Gastroesophageal sphincter (tissue), 4 donors: ENCODE measurements at regions not wholly inside any gene's neighbourhood (a gene's known extent, or its start where the extent isn't known, plus 50 kb on each side); places are given as distances from the start of the nearest gene placed in this dataset.

Experiments
- ATAC-seq: fragments of 150-250 bp; one replicate; pipeline ENCODE4 v1.9.1; 2016; ENCODE audit warnings: mild to moderate bottlenecking, moderate library complexity
- H3K27ac ChIP-seq, 4 donors: fragments of 200-600 bp; sonication (generic) in 3 of 4; 1 replicate in 3 of 4; 2 replicates in 1 of 4; pipeline ENCODE4 v1.5.1; 2016 to 2019
- H3K27me3 ChIP-seq: fragments of 200-600 bp; sonication (generic); one replicate; pipeline ENCODE4 v1.5.1; 2019
- H3K36me3 ChIP-seq, 2 donors: fragments of 200-600 bp; sonication (generic); one replicate each; pipeline ENCODE4 v1.5.1; 2019; ENCODE audit warnings: control low read depth in 1 of 2
- H3K4me1 ChIP-seq, 3 donors: fragments of 200-600 bp; sonication (generic); 1 replicate in 2 of 3; 2 replicates in 1 of 3; pipeline ENCODE4 v1.5.1; 2016 to 2019; ENCODE audit warnings: control low read depth in 2 of 3
- H3K4me3 ChIP-seq, 2 donors: fragments of 200-600 bp; sonication (generic); one replicate each; pipeline ENCODE4 v1.5.1; 2019; ENCODE audit warnings: mild to moderate bottlenecking in 1 of 2, moderate library complexity in 1 of 2
- H3K9me3 ChIP-seq, 3 donors: fragments of 200-600 bp; sonication (generic); one replicate each; pipeline ENCODE4 v1.5.1; 2017 to 2019; ENCODE audit warnings: control low read depth in 2 of 3
- EP300 ChIP-seq: sonication (generic); formaldehyde crosslinking; IDR thresholded peaks from one replicate; pipeline ENCODE4 v1.6.1; 2017; ENCODE audit warnings: antibody characterized with exemption, mild to moderate bottlenecking
- POLR2A ChIP-seq, 2 donors: fragments of 450-650 bp; IDR thresholded peaks; one replicate each; pipeline ENCODE4 v1.6.1; 2017; ENCODE audit warnings: antibody characterized with exemption in 2 of 2, mild to moderate bottlenecking in 2 of 2, moderate library complexity in 1 of 2
- POLR2AphosphoS5 ChIP-seq: sonication (generic); formaldehyde crosslinking; IDR thresholded peaks from one replicate; pipeline ENCODE4 v1.6.1; 2017; ENCODE audit warnings: antibody characterized with exemption
- WGBS, 2 donors: methylation state at CpG; one replicate each; pipeline ENCODE4 v1.1.5; 2018; ENCODE audit warnings: low coverage in 1 of 2; 5-methylcytosine and 5-hydroxymethylcytosine counted together
- TF ChIP-seq, protein P1 (sequence below), 4 experiments: fragments of 200-600 bp in 2 of 4; fragments of 450-650 bp in 2 of 4; sonication (generic) in 1 of 4; IDR thresholded peaks; one replicate each; pipeline ENCODE4 v1.5.1; 2017 to 2019; ENCODE audit warnings: antibody characterized with exemption in 4 of 4, mild to moderate bottlenecking in 2 of 4, moderate library complexity in 2 of 4

DNA sequence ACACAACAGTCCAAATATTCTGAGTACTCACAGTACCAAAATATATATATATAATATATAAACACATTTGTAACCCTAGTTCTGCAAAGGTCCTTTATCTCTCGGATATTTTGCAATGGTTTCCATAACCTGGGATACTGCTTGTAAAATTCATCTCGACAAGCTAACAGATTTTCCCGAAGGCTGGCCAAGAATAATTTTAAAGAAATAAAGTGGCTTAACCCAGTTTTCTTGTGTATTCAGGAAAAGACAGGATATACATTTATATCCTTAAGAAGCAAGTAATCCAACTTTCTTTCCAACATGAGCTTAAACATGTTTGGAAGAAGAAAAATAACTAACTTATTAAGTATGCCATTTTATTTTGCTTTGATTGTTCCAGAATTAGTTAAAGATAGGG lies 348.7 kb upstream of the RUNX1 start:
- H3K27me3 ChIP-seq, result peaks cover 23% of the 10 kb centered on the region
- no peak overlapping the region for H3K4me3 ChIP-seq
- 57 to 67% methylated on average over 3 of the region's 3 CpGs for WGBS, 2 donors
- no peak for TF ChIP-seq POLR2AphosphoS5
- no peak for TF ChIP-seq POLR2A (IDR thresholded peaks at IDR 0.05)
- TF ChIP-seq EP300, result no peak
- TF ChIP-seq, protein P1, sequence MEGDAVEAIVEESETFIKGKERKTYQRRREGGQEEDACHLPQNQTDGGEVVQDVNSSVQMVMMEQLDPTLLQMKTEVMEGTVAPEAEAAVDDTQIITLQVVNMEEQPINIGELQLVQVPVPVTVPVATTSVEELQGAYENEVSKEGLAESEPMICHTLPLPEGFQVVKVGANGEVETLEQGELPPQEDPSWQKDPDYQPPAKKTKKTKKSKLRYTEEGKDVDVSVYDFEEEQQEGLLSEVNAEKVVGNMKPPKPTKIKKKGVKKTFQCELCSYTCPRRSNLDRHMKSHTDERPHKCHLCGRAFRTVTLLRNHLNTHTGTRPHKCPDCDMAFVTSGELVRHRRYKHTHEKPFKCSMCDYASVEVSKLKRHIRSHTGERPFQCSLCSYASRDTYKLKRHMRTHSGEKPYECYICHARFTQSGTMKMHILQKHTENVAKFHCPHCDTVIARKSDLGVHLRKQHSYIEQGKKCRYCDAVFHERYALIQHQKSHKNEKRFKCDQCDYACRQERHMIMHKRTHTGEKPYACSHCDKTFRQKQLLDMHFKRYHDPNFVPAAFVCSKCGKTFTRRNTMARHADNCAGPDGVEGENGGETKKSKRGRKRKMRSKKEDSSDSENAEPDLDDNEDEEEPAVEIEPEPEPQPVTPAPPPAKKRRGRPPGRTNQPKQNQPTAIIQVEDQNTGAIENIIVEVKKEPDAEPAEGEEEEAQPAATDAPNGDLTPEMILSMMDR (IDR thresholded peaks at IDR 0.05), result no peak
- H3K36me3 ChIP-seq, result no peaks in the 10 kb centered on the region
- H3K27ac ChIP-seq, result no peak overlapping the region
- H3K9me3 ChIP-seq, result no peaks in the 10 kb centered on the region
- no peaks in the 10 kb centered on the region for H3K4me1 ChIP-seq
- ATAC-seq, result no peak

DNA sequence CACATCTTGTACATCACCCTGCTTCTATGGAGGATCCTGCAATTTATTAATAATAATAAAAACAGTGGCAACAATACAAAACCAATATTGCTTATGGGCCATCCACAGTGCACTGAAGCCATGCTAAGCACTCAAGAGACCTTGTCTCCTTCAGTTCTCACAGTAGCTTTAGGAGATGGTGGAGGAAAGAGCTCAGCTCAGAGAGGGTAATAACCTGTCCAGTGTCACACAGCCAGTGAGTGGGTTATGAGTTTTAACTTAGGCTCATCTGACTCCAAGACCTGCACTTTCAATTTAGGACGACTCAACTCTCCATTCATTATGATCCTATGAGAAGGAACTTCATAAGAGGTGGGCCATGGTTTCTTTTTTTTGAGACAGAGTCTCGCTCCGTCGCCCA lies 347.6 kb upstream of the RUNX1 start:
- Histone ChIP-seq H3K4me3 (no peak overlapping the region), H3K36me3 (no peaks in the 10 kb centered on the region), H3K27me3 (peaks cover 23% of the 10 kb centered on the region), H3K4me1 (no peaks in the 10 kb centered on the region), H3K9me3 (no peaks in the 10 kb centered on the region), H3K27ac (no peak overlapping the region)
- TF ChIP-seq POLR2AphosphoS5 (no peak), POLR2A (IDR thresholded peaks at IDR 0.05) (no peak), EP300 (no peak)
- TF ChIP-seq, protein P1 (IDR thresholded peaks at IDR 0.05), result no peak
- 86 to 96% methylated on average over 4 of the region's 4 CpGs for WGBS, 2 donors
- ATAC-seq, result no peak

DNA sequence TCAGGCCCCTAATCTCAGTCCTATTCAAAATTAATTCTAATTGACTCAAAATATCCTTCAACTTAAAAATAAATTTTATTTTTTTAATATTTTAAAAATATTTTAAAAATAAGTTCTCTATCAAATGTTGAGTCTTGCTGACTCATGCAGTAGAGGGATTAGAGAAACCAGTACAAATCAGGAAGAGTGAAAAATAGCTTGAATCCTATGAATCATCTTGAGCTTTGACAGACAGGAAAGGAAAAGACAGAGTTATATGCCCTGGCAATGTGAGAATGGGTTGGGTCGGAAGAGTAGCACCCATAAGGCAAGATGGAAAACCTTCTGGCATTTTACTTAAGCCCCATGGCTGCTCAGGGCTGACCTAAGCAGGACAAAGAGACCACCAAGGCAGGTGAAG lies 346.6 kb upstream of the RUNX1 start:
- H3K27me3 ChIP-seq, result peaks cover 20% of the 10 kb centered on the region
- H3K4me3 ChIP-seq, result no peak overlapping the region
- H3K9me3 ChIP-seq, result no peaks in the 10 kb centered on the region
- 80% methylated on average over 1 of the region's 1 CpG; no CpG with 5 or more reads in 1 of the 2 donors for WGBS, 2 donors
- H3K27ac ChIP-seq, result no peak overlapping the region
- H3K4me1 ChIP-seq, result no peaks in the 10 kb centered on the region
- TF ChIP-seq, protein P1 (IDR thresholded peaks at IDR 0.05), result no peak
- TF ChIP-seq POLR2AphosphoS5 (no peak), EP300 (no peak), POLR2A (IDR thresholded peaks at IDR 0.05) (no peak)
- no peaks in the 10 kb centered on the region for H3K36me3 ChIP-seq
- ATAC-seq, result no peak

DNA sequence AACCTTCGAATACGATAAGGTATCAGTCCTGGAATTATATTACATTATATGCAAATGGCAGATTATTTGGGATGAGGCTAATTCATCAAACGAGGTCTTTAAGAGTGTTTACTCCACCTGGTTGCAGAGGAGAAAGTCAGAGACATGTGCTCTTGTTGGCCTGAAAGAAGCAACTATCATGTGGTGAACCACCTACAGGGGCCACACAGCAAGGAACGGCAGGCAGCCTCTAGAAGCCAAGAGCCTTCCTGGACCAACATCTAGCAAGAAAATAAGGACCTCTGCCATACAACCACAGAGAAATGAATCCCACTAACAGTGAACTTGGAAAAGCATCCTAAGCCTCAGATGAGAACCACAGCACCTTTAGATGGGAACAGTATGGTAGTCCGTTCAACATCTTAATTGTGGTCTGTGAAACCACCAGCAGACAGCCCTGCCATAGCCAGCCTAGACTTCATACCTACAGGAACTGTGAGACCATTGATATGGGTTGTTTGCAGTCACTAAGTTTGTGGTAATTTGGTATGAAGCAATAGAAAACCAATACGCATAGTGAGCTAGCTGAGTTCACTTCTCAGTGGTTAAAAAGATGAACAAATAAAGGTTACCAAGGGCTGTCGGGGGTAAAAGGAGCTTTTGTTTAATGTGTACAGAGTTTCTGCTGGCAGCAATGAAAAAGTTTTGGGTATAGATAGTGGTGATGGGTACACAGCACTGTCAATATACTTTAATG lies 345.7 kb upstream of the RUNX1 start:
- no peak for ATAC-seq
- H3K27ac ChIP-seq, result no peak overlapping the region
- no peaks in the 10 kb centered on the region for H3K9me3 ChIP-seq
- peaks cover 18% of the 10 kb centered on the region for H3K27me3 ChIP-seq
- 91 to 97% methylated on average over 7 of the region's 7 CpGs for WGBS, 2 donors
- no peak overlapping the region for H3K4me3 ChIP-seq
- no peaks in the 10 kb centered on the region for H3K4me1 ChIP-seq
- no peaks in the 10 kb centered on the region for H3K36me3 ChIP-seq
- TF ChIP-seq EP300 (no peak), POLR2AphosphoS5 (no peak), POLR2A (IDR thresholded peaks at IDR 0.05) (no peak)
- TF ChIP-seq, protein P1 (IDR thresholded peaks at IDR 0.05), result no peak

DNA sequence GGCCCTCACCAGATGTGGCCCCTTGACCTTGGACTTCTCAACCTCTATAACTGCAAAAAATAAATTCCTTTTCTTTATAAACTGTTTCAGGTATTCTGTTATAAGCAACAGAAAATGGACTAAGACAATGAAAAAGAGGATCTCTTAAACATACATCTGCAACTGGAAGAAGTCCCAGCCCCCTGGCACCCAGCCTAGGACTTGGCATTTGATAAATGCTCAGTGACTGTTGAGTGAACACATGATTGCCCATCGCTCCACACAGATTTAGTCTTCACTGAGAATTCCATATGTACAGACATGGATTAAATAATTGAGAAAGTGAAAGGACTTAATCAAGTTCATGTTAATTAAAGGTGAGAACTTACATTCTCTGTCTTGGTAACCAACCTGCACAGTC lies 344.9 kb upstream of the RUNX1 start:
- no peak for TF ChIP-seq EP300
- TF ChIP-seq POLR2AphosphoS5, result no peak
- TF ChIP-seq POLR2A (IDR thresholded peaks at IDR 0.05), result no peak
- TF ChIP-seq, protein P1 (IDR thresholded peaks at IDR 0.05), result no peak
- Histone ChIP-seq H3K27ac (no peak overlapping the region), H3K27me3 (peaks cover 18% of the 10 kb centered on the region), H3K4me3 (no peak overlapping the region), H3K4me1 (no peaks in the 10 kb centered on the region), H3K9me3 (peaks cover 0 to 1% (median 0%) of the 10 kb centered on the region in 3 donors), H3K36me3 (no peaks in the 10 kb centered on the region)
- ATAC-seq, result no peak
- WGBS, 2 donors, result 78% methylated on average over 1 of the region's 1 CpG; no CpG with 5 or more reads in 1 of the 2 donors
